ENCODE measurements at regions not wholly inside any gene's neighbourhood (a gene's known extent, or its start where the extent isn't known, plus 50 kb on each side); places are given as distances from the start of the nearest gene placed in this dataset.
"Not testable (repeated sequence)": the region's sequence is repeated elsewhere in the genome, so short reads cannot be mapped to it uniquely, and the experiment has no call there.

GRCh38 chr15:96135166-96136093 is 195.1 kb upstream of the NR2F2 start:
- DNase-seq: no peak

GRCh38 chr15:96138985-96139384 is 191.5 kb upstream of the NR2F2 start:
- no peak for DNase-seq

- DNase-seq: no peak
Measured at GRCh38 chr15:96142498-96142897, 188.0 kb upstream of the NR2F2 start.

- DNase-seq: no peak
Measured at GRCh38 chr15:96144734-96145133, 185.8 kb upstream of the NR2F2 start.

- DNase-seq: no peak
Measured at GRCh38 chr15:96146726-96147125, 183.8 kb upstream of the NR2F2 start.

- no peak for DNase-seq
Measured at GRCh38 chr15:96147267-96147666, 183.2 kb upstream of the NR2F2 start.

GRCh38 chr15:96150254-96150653 is 180.2 kb upstream of the NR2F2 start:
- DNase-seq: no peak

GRCh38 chr15:96151749-96152148 is 178.8 kb upstream of the NR2F2 start:
- not testable (repeated sequence) for DNase-seq

- DNase-seq: no peak
Measured at GRCh38 chr15:96153929-96154328, 176.6 kb upstream of the NR2F2 start.

GRCh38 chr15:96158938-96159337 is 171.6 kb upstream of the NR2F2 start:
- DNase-seq: no peak

- no peak for DNase-seq
Measured at GRCh38 chr15:96160269-96160668, 170.2 kb upstream of the NR2F2 start.

- no peak for DNase-seq
Measured at GRCh38 chr15:96160800-96161199, 169.7 kb upstream of the NR2F2 start.

- DNase-seq: no peak
Measured at GRCh38 chr15:96162322-96162721, 168.2 kb upstream of the NR2F2 start.

GRCh38 chr15:96165081-96165480 is 165.4 kb upstream of the NR2F2 start:
- DNase-seq: no peak

GRCh38 chr15:96165775-96166174 is 164.7 kb upstream of the NR2F2 start:
- no peak for DNase-seq

GRCh38 chr15:96166223-96167200 is 164.0 kb upstream of the NR2F2 start:
- no peak for DNase-seq

- not testable (repeated sequence) for DNase-seq
Measured at GRCh38 chr15:96170616-96170978, 159.9 kb upstream of the NR2F2 start.

- DNase-seq: no peak
Measured at GRCh38 chr15:96170979-96171739, 159.3 kb upstream of the NR2F2 start.

- DNase-seq: no peak
Measured at GRCh38 chr15:96171853-96172296, 158.6 kb upstream of the NR2F2 start.

GRCh38 chr15:96172417-96172816 is 158.1 kb upstream of the NR2F2 start:
- DNase-seq: no peak

- DNase-seq: no peak
Measured at GRCh38 chr15:96176831-96177230, 153.7 kb upstream of the NR2F2 start.

GRCh38 chr15:96177279-96177678 is 153.2 kb upstream of the NR2F2 start:
- no peak for DNase-seq
